Vagina (tissue), 2 donors: ENCODE measurements at regions not wholly inside any gene's neighbourhood (a gene's known extent, or its start where the extent isn't known, plus 50 kb on each side); places are given as distances from the start of the nearest gene placed in this dataset.

Experiments
- CTCF ChIP-seq, 3 experiments: fragments of 450-650 bp in 2 of 3; fragments of 200-600 bp in 1 of 3; sonication (generic) in 1 of 3; IDR thresholded peaks; one replicate each; pipeline ENCODE4 v1.5.1; 2017 to 2019; ENCODE audit warnings: antibody characterized with exemption in 3 of 3, mild to moderate bottlenecking in 2 of 3, moderate library complexity in 2 of 3
- POLR2A ChIP-seq, 2 donors: fragments of 450-650 bp; IDR thresholded peaks; one replicate each; pipeline ENCODE4 v1.6.1; 2017; ENCODE audit warnings: antibody characterized with exemption in 2 of 2, mild to moderate bottlenecking in 2 of 2, moderate library complexity in 2 of 2

GRCh38 chr2:157185476-157186227 lies 71.9 kb upstream of the GALNT5 start:
- TF ChIP-seq CTCF (IDR thresholded peaks at IDR 0.05) (no peak), POLR2A (IDR thresholded peaks at IDR 0.05) (no peak)
